ENCODE measurements at regions not wholly inside any gene's neighbourhood (a gene's known extent, or its start where the extent isn't known, plus 50 kb on each side); places are given as distances from the start of the nearest gene placed in this dataset.

GRCh38 chr6:120116343-120116742 lies 766.8 kb upstream of the MAN1A1 start:
- no peak overlapping the region for H3K4me3 Mint-ChIP-seq
- TF ChIP-seq CTCF (IDR thresholded peaks at IDR 0.05), result no peak
- DNase-seq, result no peak
- no peaks in the 10 kb centered on the region for H3K36me3 Mint-ChIP-seq (ENCODE audit: low read depth)
- no peaks in the 10 kb centered on the region for H3K4me1 Mint-ChIP-seq (ENCODE audit: low read depth)
- no peaks in the 10 kb centered on the region for H3K27me3 Mint-ChIP-seq (ENCODE audit: insufficient read depth)
- no peak overlapping the region for H3K27ac Mint-ChIP-seq
- H3K9me3 Mint-ChIP-seq, result peaks cover 35% of the 10 kb centered on the region

GRCh38 chr6:120112980-120113379 lies 763.4 kb upstream of the MAN1A1 start:
- H3K9me3 Mint-ChIP-seq, result peaks cover 36% of the 10 kb centered on the region
- H3K36me3 Mint-ChIP-seq (ENCODE audit: low read depth), result no peaks in the 10 kb centered on the region
- no peak for DNase-seq
- no peak overlapping the region for H3K4me3 Mint-ChIP-seq
- TF ChIP-seq CTCF (IDR thresholded peaks at IDR 0.05), result no peak
- H3K4me1 Mint-ChIP-seq (ENCODE audit: low read depth), result no peaks in the 10 kb centered on the region
- H3K27ac Mint-ChIP-seq, result no peak overlapping the region
- no peaks in the 10 kb centered on the region for H3K27me3 Mint-ChIP-seq (ENCODE audit: insufficient read depth)

GRCh38 chr6:120111001-120111400 lies 761.4 kb upstream of the MAN1A1 start:
- DNase-seq, result no peak
- no peaks in the 10 kb centered on the region for H3K4me1 Mint-ChIP-seq (ENCODE audit: low read depth)
- H3K27ac Mint-ChIP-seq, result no peak overlapping the region
- H3K36me3 Mint-ChIP-seq (ENCODE audit: low read depth), result no peaks in the 10 kb centered on the region
- H3K9me3 Mint-ChIP-seq, result peaks cover 32% of the 10 kb centered on the region
- H3K4me3 Mint-ChIP-seq, result no peak overlapping the region
- H3K27me3 Mint-ChIP-seq (ENCODE audit: insufficient read depth), result peaks cover 1% of the 10 kb centered on the region; the same call in 1 of the 2 replicates
- TF ChIP-seq CTCF (IDR thresholded peaks at IDR 0.05), result no peak

- no peak for TF ChIP-seq CTCF (IDR thresholded peaks at IDR 0.05)
- H3K27me3 Mint-ChIP-seq (ENCODE audit: insufficient read depth), result peaks cover 1% of the 10 kb centered on the region; the same call in 1 of the 2 replicates
- no peak overlapping the region for H3K27ac Mint-ChIP-seq
- H3K9me3 Mint-ChIP-seq, result peaks cover 24% of the 10 kb centered on the region
- no peaks in the 10 kb centered on the region for H3K4me1 Mint-ChIP-seq (ENCODE audit: low read depth)
- no peak overlapping the region for H3K4me3 Mint-ChIP-seq
- DNase-seq, result no peak
- no peaks in the 10 kb centered on the region for H3K36me3 Mint-ChIP-seq (ENCODE audit: low read depth)
These were observed 758.7 kb upstream of the MAN1A1 start for GRCh38 chr6:120108061-120108795.

- Mint-ChIP-seq H3K4me3 (no peak overlapping the region), H3K9me3 (peaks cover 36% of the 10 kb centered on the region), H3K36me3 (ENCODE audit: low read depth) (no peaks in the 10 kb centered on the region), H3K4me1 (ENCODE audit: low read depth) (no peaks in the 10 kb centered on the region), H3K27me3 (ENCODE audit: insufficient read depth) (peaks cover 1% of the 10 kb centered on the region; the same call in 1 of the 2 replicates), H3K27ac (no peak overlapping the region)
- no peak for DNase-seq
- no peak for TF ChIP-seq CTCF (IDR thresholded peaks at IDR 0.05)
These were observed 754.1 kb upstream of the MAN1A1 start for GRCh38 chr6:120103618-120104017.

Measured in HFFc6 (cell line).